Renal cortical epithelial cell (primary cell): ENCODE measurements at regions not wholly inside any gene's neighbourhood (a gene's known extent, or its start where the extent isn't known, plus 50 kb on each side); places are given as distances from the start of the nearest gene placed in this dataset.

Experiments
- DNase-seq: peaks from one replicate; pipeline ENCODE4 v3.0.0-alpha.2; 2011; ENCODE audit warnings: low read depth

DNA sequence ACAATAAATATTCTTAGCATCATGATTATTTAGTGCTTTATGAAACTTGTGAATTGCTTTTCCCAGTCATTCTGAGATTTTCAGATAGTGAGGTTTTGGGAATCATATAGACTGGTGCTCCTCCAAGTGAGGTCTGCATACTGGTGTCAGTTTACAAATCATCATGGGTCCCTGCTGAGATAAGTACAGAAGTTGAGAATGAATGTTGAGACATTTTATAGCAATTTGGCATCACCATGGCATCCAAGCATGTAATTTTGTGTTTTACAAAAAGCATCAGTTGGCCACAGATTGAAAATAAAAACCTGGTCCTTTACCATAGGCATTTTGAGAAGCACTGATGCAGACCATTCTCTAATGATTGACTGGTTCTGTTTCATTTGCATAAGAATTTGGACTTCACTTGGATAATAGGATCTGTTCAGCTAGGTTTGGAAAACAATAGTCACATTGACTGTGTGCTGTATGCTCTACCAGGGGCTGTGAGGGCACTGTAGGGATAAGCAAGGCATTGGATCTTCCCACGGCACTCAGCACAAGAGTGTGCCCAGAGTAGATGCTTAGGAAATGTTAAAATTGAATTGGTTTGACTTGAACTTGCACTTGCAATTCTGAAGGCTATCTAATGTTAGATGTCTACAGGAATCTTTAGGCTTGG lies 79.0 kb upstream of the JUN start:
- peak; percentile 78 for DNase-seq

DNA sequence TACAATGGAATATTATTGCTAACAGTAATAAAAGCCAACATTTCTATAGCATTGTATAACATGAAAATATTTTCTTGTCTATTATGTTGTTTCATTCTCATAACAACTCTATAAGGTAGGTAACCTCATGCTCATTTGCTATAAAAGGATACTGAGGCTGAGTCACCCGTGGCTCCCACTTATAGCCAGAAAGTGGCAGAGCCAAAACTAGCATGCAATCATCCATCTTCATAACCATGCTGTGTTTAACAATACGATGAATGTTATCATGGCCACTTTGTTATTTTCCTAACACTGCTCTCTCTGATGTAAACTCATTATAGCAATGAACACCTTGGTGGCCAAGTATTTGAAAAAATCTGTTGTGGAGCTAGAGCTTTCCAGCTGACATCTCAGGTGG lies 80.8 kb upstream of the JUN start:
- no peak for DNase-seq

DNA sequence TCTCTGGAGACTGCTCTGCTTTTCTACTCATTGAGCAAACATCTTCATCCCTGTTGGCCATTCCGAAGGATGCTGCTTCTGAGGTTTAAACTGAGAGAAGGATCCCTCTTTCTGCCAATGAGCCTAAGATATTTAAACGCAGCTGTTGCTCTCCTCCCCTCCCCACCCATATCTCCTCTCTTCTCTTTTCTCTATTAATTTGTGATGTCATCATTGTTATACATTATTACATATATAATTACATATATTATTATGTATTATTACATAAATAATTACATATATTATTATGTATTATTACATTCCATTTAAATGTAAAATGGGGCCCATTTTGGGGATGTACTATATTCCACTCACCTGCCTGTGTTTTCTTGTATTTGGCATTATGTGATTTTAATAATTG lies 82.7 kb upstream of the JUN start:
- no peak for DNase-seq

DNA sequence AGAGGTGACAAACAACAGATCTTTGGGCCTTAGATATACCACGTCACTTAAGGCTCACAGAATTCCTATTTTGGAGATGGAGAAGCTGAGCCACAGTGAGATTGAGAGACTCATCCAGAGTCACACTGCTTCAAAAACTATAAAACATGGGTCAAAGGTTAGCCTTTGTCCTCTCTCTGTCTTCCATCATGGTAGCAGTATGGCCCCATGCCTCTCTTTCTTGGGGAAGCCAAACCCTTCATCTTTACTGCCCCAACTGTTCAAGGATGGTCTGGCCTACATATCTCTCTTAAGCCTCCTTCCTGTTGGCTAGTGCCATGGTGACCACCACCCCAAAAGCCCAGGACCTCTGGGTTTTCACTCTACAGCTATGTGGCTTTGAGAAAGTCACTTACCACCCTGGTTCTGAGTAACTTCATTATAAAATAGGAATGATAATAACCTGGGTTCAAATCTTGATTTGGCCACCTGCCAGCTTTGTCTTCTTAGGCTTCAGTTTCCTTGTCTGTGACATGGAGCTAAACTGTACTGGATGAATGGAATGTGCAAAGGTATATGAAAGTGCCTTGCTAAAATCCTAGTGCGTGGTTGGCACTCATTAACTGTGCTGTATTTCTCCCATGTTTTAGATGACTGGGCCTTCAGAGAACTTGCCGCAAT lies 85.9 kb upstream of the JUN start:
- DNase-seq: no peak

DNA sequence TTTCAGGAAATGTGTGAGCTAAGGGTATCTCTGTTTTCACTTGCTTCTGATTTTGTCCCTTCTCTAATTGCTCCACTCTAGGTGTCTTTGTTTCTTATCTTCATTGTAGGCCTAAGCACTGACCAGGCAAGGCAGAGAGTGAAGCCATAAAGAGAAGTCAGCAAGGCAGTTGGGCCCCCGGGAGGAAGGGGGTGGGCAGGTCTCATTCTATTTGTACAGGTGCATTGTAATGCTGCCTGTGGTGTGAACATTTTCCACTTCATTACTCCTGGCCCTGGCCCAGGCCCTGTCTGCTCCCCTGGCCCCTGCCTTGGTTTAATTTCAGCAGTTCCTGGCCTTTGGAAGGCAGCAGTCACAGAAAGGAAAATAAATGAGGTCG lies 86.4 kb upstream of the JUN start:
- peak; percentile 90 for DNase-seq

DNA sequence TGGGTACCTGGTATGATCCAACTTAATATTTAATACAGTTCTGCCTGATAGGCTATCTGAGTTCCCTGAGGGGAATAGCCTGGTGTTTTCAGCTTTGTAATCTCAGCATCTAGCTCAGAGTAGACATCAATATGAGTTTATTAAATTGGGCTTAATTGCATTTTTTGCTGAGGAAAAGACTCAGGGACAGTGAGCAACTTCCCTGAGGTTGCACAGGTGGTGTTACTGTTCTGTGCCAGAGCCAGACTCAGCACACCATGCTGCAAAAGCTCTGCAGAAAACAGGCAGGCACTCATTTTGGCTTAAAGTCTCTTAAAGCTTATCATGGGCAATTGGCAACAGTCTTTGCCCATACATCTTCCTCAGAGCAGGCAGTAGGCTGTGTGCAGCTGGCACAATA lies 90.5 kb upstream of the JUN start:
- no peak for DNase-seq

DNA sequence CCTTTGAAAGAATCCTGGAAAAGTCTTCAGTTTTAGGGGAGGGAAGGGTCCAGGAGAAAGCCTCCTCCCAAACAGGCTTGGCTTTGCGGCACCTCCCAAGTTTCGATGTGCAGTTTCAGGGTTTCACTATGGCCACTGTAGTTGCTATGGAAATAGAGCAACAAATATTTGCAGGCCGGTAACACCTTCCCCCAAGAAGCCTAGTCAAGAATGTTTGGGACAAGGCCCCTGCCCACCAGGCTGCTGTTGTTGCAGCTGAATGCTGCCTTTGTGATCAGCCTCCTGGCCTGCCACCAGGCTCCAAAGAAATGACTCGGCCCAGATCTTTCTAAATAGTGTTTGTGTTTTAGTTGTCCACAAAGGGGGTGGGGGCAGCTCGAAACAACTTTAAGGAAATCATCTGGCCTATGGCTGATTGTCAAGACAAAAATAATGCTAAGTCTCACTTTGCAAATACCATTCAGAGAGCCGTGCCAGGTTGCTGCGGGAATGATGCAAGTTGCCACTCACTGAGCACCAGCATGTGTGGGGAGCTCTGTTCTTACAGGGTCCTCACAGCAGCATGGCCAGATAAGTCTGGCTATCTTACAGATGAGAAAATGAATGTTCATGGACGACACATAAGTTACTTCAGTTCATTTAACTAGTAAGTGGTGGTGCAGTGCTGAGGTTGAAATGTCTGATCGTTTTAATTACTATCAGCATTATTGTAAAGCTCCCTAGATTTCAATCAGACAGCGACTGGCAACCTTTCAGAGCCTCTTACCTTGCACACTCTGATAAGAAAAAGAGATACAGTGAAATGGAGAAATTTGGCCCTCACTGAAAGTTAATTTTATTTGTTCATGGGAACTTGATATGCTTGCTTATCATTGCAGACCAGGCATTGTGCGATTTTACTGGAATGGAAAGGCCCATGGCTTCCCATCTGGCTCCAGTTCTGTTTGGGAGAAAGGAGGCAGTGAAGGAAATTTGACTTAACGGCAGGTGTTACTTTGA lies 91.2 kb upstream of the JUN start:
- DNase-seq: peak; percentile 82

DNA sequence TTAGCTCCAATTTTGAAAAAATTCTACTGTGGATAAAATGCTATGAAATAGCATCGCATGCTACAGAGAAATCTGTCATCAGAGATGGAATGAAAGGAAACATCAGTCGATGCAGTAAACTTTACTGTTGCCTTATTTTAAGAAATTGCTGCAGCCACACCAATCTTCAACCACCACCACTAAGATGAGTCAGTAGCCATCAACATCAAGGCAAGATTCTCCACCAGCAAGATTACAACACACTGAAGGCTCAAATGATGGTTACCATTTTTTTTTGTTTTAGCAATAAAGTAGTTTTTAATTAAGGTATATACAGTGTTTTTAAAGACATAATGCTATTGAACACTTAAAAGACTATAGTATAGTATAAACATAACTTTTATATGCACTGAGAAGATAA lies 95.6 kb upstream of the JUN start:
- no peak for DNase-seq

DNA sequence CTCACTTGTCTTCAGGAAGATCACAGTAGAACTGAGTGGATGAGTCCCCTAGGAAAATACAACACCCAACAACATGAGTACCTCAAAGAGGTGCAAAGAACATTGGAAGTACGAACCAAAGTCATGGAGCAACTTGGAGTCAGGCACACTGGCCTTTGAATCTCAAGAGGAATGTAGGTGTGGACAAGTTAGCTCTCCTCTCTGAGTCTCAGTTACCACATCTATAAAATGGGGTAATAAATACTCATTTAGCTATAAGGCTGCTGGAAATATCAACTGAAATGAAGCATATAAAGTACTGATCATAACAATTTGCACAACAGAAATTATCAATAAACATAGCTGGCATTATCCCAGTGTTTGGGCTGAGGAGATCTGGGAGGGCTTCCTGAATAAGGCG lies 96.7 kb upstream of the JUN start:
- DNase-seq: no peak

DNA sequence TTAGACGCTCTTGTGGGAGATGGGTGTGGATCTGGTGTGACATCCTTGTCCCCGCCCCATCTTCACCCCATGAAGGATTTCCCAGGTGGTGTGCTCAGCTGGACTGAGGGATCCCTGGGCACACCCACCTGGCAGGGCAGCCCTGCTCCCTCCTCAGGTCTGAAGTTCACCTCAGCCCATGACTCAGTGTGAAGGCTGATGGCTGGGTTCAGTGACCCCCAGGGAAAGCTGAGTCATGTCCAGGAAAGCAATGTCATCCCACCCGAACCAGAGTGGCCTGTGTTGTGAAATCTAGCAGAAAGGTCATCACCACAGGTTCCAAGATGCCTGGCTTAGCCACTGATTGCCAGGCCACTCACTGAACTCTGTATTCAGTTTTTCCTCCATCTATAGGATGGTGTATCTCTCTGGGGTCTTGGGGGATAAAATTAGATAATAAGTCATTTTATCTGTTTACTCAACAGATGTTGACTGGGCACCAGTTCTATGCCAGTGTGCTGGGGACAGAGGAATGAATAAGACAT lies 97.7 kb upstream of the JUN start:
- DNase-seq: peak; percentile 98

DNA sequence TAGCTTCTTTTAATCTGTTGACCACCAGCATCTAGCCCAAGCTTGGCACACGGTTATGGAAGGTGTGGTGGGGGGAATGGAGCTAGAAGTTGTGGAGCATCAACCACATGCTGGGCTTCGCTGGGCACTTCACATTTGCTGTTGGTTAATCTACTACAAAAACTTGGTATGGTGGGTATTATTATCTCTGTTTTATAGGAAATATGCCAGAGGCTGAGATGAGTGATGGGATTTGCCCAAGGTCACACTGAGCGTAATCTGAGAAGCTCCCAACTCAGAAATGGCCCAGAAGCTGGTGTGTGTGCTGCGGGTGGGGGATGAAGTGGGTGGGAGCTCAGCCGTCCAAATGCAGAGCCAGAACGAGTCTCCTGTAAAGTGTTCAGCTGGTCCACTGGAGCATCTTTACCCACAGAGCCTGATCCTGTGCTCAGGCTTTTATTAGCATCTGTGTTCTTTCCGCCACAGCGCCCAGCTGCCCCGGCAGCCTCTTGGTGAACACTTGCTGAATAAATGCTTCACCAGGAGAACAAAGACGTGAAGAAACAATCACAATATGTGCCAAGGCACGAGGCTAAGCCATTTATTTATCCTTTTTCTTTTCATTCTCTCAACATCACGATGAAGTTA lies 98.6 kb upstream of the JUN start:
- peak; percentile 44 for DNase-seq

DNA sequence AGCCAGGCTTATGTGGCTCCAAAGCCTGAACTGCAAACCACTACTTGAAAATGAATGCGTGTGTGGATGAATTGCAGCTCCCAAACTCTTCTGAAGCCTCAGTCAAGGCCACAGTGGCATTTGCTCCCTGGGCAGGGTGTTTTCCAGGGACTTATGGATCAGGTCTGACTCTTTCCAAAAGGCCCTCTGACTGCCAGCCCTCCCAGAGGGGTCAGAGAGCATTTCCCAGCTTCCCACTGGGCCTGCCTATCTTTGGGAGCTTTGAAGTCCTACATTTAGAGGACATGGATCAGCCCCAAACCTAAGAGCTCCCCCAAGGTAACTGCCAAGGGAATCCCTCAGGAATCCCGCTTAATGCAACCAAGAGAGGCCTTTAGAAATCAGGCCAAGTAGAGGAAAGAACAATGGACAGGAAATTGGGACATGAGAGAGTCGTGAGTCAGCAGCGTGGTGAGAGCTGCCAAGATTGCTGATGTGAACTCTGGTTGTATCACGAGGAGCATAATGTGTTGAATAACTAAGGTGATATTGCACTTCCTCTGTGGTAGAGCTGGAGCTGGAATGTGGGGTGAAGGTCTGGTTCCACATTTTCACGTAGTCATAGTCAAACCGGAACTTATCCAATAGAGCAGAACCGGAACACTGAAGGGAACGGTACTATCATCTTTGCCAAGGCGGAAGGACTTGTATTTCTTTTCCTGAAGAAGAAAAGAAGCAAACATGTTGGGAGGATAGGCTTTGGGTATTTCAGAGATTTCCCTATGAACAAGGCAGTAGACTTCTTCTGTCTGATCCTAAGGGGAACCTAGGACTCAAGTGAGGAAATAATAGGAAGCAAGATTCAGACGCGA lies 99.4 kb upstream of the JUN start:
- peak; percentile 99 for DNase-seq

DNA sequence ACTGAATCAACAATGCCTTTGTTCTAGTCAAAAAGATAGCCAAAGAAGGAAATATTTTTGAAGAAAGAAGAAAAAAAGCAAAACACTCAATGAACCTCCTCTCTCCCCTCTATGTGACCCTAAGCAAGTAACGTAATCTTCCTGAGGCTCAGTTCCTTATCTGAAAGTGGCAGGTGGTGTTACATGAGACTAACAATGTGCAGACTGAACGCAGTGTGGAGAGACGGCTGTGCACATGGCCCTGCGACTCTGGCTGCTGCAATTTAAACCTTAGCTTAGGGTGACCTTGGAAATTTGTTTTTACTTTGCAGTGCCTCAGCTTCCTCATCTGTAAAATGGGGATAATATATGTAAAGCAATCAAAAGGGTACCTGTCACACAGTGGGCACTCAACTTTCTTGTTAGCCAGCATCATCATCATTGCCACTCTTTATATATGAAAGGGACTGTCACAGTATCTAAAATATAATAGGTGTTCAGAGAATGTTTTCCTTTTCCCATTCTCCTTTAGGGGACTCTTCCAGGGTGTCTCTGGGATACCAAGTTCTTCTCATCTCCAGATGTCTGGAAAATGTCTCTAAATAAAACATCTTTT lies 100.1 kb upstream of the JUN start:
- no peak for DNase-seq

DNA sequence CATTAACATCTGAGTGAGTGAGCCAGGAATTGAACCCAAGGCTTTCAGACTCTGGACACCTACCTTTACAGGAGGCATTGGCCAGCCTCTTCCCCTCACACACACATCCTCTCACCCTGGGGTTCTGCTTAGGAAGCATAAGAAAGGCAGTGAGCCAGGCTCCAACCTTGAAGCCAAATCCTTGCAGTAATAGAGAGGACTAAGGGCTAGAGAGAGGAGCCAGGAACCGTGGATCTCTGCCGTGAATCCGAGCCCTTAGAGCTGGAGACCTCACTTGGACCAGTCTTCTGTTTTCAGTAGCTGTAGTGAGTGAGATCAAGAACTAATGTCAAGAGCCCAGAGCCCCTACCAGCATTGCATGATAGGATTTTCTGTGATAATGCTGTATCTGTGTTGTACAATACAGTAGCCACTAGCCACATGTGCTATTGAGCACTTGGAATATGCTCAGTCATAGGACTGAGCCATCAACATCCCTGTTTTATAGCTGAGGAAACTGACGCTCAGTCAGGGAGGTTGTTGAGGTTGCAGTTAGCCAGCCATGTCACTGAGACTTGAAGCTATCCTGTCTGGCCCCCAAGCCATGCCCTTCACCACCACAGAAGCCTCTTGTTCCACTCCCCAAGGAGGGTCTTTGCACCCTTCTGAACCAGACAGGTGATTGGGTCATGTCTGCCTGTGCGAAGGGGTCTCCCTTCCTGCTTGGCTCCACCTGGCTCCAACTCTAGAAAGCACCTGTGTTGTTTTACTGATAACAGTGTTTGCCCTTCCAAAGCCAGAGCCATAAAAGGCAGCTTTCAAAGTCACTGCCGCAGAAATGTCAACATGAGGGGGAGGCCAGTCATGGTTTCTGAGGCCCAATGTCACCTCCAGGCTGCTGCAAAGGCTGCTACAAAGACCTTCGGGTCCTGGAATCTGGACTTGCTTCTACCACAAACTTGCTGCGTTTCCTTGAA lies 101.1 kb upstream of the JUN start:
- no peak for DNase-seq

DNA sequence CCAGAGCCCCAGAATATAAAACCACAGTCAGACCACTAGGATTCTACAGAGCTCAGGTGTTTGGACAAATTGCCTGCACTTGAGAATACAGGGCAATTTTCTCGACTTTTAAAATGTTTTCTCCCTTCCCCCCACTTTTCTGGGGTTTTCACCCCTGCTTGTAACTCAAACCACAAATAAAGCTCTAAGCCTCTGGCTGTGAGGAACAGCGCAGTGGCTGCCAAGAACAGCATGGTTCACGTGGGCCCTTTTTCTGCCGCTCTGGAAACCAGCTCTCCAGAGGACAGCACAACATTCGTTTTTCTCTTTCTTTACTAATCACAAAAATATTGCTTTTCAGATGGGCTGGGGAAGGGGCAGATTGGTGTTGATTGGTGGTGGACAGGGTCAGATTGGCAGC lies 102.2 kb upstream of the JUN start:
- DNase-seq: peak; percentile 24

DNA sequence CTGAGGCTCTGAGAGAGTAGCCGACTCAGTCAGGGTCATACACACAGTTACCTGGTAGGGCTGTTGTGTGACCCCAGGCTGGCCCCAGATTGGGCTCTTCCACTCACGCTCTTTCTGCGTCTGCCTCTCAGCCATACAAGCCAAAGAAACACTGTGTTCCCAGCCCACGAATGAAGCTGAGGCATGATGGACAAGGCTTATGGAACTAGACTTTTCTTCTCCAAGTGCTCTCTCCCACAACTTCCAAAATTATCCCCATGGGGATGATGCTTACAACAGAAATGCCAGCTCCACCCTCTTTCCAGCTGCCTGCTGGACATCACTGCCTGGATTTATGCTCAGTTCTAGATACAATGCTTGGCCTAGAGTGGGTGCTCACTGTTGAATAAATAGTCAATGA lies 102.8 kb upstream of the JUN start:
- DNase-seq: no peak

DNA sequence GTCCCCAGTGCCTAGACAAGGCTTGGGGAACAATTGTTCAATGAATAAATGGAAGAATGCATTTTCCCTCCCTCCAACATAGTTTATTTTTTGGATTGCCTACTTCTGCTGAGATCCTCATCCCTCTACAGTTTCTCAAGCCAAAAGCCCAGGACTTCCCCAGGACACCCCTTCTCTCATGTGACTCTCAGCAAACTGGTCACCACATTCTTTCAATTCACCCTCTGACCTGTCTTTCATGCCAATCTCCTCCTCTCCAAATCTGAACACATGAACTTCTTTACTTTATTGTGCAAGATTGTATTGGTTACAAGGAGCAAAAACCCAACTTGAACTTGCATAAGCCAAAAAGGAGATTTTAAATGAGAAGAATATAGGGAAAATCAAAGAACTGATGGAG lies 103.2 kb upstream of the JUN start:
- peak; percentile 40 for DNase-seq

DNA sequence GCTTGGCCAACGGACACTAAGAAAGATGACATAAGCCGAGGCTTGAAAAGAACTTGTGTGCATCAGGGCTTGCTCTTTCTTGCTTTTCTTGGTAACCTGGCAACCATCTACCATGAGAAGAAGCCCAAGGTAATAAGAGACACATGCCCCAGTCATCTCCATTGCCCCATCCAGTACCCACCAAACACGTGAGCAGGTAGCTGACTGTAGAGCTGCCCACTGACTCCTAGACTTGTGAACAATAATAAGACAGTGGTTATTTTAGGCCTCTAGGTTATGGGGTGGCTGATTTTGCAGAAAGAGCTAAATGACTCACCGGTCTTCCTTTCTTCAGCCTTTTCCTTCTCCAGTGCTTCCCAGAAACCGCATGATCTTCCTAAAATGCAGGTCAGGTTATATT lies 105.0 kb upstream of the JUN start:
- DNase-seq: peak; percentile 77

DNA sequence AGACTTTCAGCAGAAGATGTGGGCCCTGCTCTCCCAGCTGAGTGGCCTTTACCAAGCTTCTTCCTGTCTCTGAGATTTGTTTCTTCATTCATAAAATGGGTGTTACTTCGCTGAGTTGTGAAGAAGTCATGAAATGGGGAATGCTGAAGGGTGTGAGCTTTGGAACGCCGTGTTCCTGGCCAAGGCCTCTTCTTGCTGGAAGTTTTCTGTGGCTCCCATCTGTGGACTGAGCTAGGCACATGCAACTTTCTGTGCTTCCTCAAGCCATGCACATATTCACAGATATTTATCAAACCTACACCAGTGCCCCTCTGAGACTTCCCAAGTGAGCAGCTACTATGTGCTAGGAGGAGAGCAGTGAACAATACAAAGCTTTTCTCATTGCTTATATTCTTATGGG lies 106.3 kb upstream of the JUN start:
- no peak for DNase-seq

DNA sequence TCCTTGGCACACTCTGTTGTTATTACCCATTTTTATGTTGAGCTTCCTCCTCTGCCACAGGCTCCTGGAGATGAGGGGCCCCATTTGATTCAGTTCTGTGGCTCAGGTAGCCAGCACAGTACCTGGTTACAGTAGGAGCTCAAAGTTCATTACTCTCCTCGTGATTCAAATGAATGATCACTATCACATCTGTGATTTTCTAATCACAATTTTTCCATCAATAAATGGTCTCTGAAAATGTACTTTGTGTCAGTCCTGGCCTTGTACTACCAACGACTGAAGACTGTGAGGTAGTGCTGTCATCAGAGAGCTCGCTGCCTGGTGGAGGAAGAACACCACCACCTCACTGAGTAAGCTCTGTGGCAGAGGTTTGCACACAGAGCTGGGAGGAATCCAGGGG lies 106.8 kb upstream of the JUN start:
- DNase-seq: no peak
